Stimulated activated CD4-positive, alpha-beta T cell treated with anti-CD3 and anti-CD28 coated beads, TNF-alpha, amount 100 ng/mL, for 4 hours (primary cell): ENCODE measurements at regions not wholly inside any gene's neighbourhood (a gene's known extent, or its start where the extent isn't known, plus 50 kb on each side); places are given as distances from the start of the nearest gene placed in this dataset.

Experiments
- DNase-seq, 3 experiments: peaks; one replicate each; pipeline ENCODE4 v3.0.0-alpha.2; 2020; ENCODE audit warnings: low read depth in 3 of 3

- DNase-seq = no peak
These were observed 214.9 kb upstream of the ITGA4 start for GRCh38 chr2:181242262-181242661.

GRCh38 chr2:181243319-181243718 lies 213.9 kb upstream of the ITGA4 start:
- no peak for DNase-seq

- no peak for DNase-seq
These were observed 206.5 kb upstream of the ITGA4 start for GRCh38 chr2:181250691-181251090.

GRCh38 chr2:181252262-181253148 lies 204.7 kb upstream of the ITGA4 start:
- DNase-seq = no peak

GRCh38 chr2:181253438-181253837 lies 203.7 kb upstream of the ITGA4 start:
- DNase-seq = no peak

- DNase-seq = no peak
These were observed 201.5 kb upstream of the ITGA4 start for GRCh38 chr2:181255651-181256050.

- DNase-seq = no peak
These were observed 198.5 kb upstream of the ITGA4 start for GRCh38 chr2:181258720-181259119.

GRCh38 chr2:181262782-181263181 lies 194.4 kb upstream of the ITGA4 start:
- DNase-seq = no peak

- no peak for DNase-seq
These were observed 193.2 kb upstream of the ITGA4 start for GRCh38 chr2:181264001-181264400.

- DNase-seq = no peak
These were observed 192.7 kb upstream of the ITGA4 start for GRCh38 chr2:181264441-181264840.

- DNase-seq = no peak
These were observed 190.6 kb upstream of the ITGA4 start for GRCh38 chr2:181266614-181267013.

GRCh38 chr2:181268174-181268867 lies 188.9 kb upstream of the ITGA4 start:
- no peak for DNase-seq

GRCh38 chr2:181273986-181274385 lies 183.2 kb upstream of the ITGA4 start:
- DNase-seq = no peak

- DNase-seq = no peak
These were observed 181.5 kb upstream of the ITGA4 start for GRCh38 chr2:181275643-181276070.

GRCh38 chr2:181281206-181281832 lies 175.9 kb upstream of the ITGA4 start:
- DNase-seq = no peak

GRCh38 chr2:181285116-181285515 lies 172.1 kb upstream of the ITGA4 start:
- no peak for DNase-seq

GRCh38 chr2:181289698-181290097 lies 167.5 kb upstream of the ITGA4 start:
- no peak for DNase-seq

GRCh38 chr2:181290182-181290581 lies 167.0 kb upstream of the ITGA4 start:
- DNase-seq = no peak

GRCh38 chr2:181294979-181295378 lies 162.2 kb upstream of the ITGA4 start:
- no peak for DNase-seq

- no peak for DNase-seq
These were observed 156.4 kb upstream of the ITGA4 start for GRCh38 chr2:181300600-181301291.

- no peak for DNase-seq
These were observed 153.0 kb upstream of the ITGA4 start for GRCh38 chr2:181304011-181304844.
